ENCODE measurements at regions not wholly inside any gene's neighbourhood (a gene's known extent, or its start where the extent isn't known, plus 50 kb on each side); places are given as distances from the start of the nearest gene placed in this dataset.

GRCh38 chr7:118478931-118479330 is 254.4 kb downstream of the ANKRD7 start:
- DNase-seq (ENCODE audit: low spot score): no peak
- TF ChIP-seq CTCF (IDR thresholded peaks at IDR 0.05; ENCODE audit: extremely low read depth, missing control alignments): no peak

GRCh38 chr7:118492466-118492865 is 268.0 kb downstream of the ANKRD7 start:
- TF ChIP-seq CTCF (IDR thresholded peaks at IDR 0.05; ENCODE audit: extremely low read depth, missing control alignments): no peak

GRCh38 chr7:118496138-118496644 is 271.7 kb downstream of the ANKRD7 start:
- no peak for TF ChIP-seq CTCF (IDR thresholded peaks at IDR 0.05; ENCODE audit: extremely low read depth, missing control alignments)

More at GRCh38 chr7:118492466-118492865, 268.0 kb downstream of the ANKRD7 start:
- no peak for DNase-seq (ENCODE audit: low spot score)

GRCh38 chr7:118502235-118502634 is 277.7 kb downstream of the ANKRD7 start:
- no peak for DNase-seq (ENCODE audit: low spot score)
- TF ChIP-seq CTCF (IDR thresholded peaks at IDR 0.05; ENCODE audit: extremely low read depth, missing control alignments): no peak

More at GRCh38 chr7:118496138-118496644, 271.7 kb downstream of the ANKRD7 start:
- DNase-seq (ENCODE audit: low spot score): no peak

GRCh38 chr7:118511146-118511545 is 286.6 kb downstream of the ANKRD7 start:
- no peak for TF ChIP-seq CTCF (IDR thresholded peaks at IDR 0.05; ENCODE audit: extremely low read depth, missing control alignments)
- DNase-seq (ENCODE audit: low spot score): no peak

GRCh38 chr7:118517275-118517674 is 292.8 kb downstream of the ANKRD7 start:
- no peak for DNase-seq (ENCODE audit: low spot score)
- TF ChIP-seq CTCF (IDR thresholded peaks at IDR 0.05; ENCODE audit: extremely low read depth, missing control alignments): no peak

GRCh38 chr7:118525020-118525419 is 300.5 kb downstream of the ANKRD7 start:
- no peak for DNase-seq (ENCODE audit: low spot score)
- no peak for TF ChIP-seq CTCF (IDR thresholded peaks at IDR 0.05; ENCODE audit: extremely low read depth, missing control alignments)
